Osteoblast (primary cell): ENCODE measurements at regions not wholly inside any gene's neighbourhood (a gene's known extent, or its start where the extent isn't known, plus 50 kb on each side); places are given as distances from the start of the nearest gene placed in this dataset.

ENCODE experiments used
- DNase-seq: peaks from one replicate; pipeline ENCODE4 v3.0.0; 2011; ENCODE audit warnings: low spot score, mixed read lengths; ENCODE audit not compliant: insufficient read length; ENCODE audit errors: missing footprints
- H2AFZ ChIP-seq: 2 replicates; pipeline ENCODE4 v1.6.0; 2011; ENCODE audit warnings: mild to moderate bottlenecking, low read length
- H3K27ac ChIP-seq: 2 replicates; pipeline ENCODE4 v1.5.1; 2011; ENCODE audit warnings: mild to moderate bottlenecking, low read depth, low read length, moderate library complexity
- H3K27me3 ChIP-seq: 2 replicates; pipeline ENCODE4 v1.6.0; 2012; ENCODE audit warnings: mild to moderate bottlenecking, control low read depth, inconsistent platforms, low read length, moderate library complexity; ENCODE audit not compliant: insufficient read depth
- H3K36me3 ChIP-seq: 2 replicates; pipeline ENCODE4 v1.5.1; 2011; ENCODE audit warnings: mild to moderate bottlenecking, low read length, control low read depth, moderate library complexity; ENCODE audit not compliant: insufficient read depth
- H3K4me1 ChIP-seq: 2 replicates; pipeline ENCODE4 v1.5.1; 2011; ENCODE audit warnings: mild to moderate bottlenecking, low read length, control low read depth, moderate library complexity; ENCODE audit not compliant: insufficient read depth
- H3K4me2 ChIP-seq: 2 replicates; pipeline ENCODE4 v1.6.0; 2011; ENCODE audit warnings: mild to moderate bottlenecking, low read length; ENCODE audit not compliant: insufficient read depth
- H3K4me3 ChIP-seq: fragments of 200-600 bp; sonication (generic); 3 replicates; pipeline ENCODE4 v1.5.1; 2012; ENCODE audit warnings: mild to moderate bottlenecking, low read length, inconsistent platforms; ENCODE audit not compliant: insufficient read depth
- H3K79me2 ChIP-seq: 2 replicates; pipeline ENCODE4 v1.6.0; 2012; ENCODE audit warnings: mild to moderate bottlenecking, low read length, control low read depth, inconsistent platforms; ENCODE audit not compliant: insufficient read depth
- H3K9me3 ChIP-seq: 2 replicates; pipeline ENCODE4 v1.5.1; 2011; ENCODE audit warnings: low read depth, low read length, control low read depth
- H4K20me1 ChIP-seq: 2 replicates; pipeline ENCODE4 v1.6.0; 2012; ENCODE audit warnings: mild to moderate bottlenecking, low read length, control low read depth; ENCODE audit not compliant: insufficient read depth
- CTCF ChIP-seq: IDR thresholded peaks from 2 replicates; pipeline ENCODE4 v1.5.1; 2011; ENCODE audit warnings: mild to moderate bottlenecking, low read depth, low read length, moderate library complexity; ENCODE audit errors: extremely low read depth

- no peaks in the 10 kb centered on the region for H3K79me2 ChIP-seq
- no peak overlapping the region for H3K27ac ChIP-seq
- no peak overlapping the region for H3K4me2 ChIP-seq
- no peaks in the 10 kb centered on the region for H3K4me1 ChIP-seq
- H2AFZ ChIP-seq: no peak overlapping the region
- H3K9me3 ChIP-seq: no peaks in the 10 kb centered on the region
- no peaks in the 10 kb centered on the region for H3K27me3 ChIP-seq
- no peak for DNase-seq
- H3K4me3 ChIP-seq: no peak overlapping the region
- H4K20me1 ChIP-seq: no peaks in the 10 kb centered on the region
- H3K36me3 ChIP-seq: no peaks in the 10 kb centered on the region
- no peak for TF ChIP-seq CTCF
These were observed 545.6 kb downstream of the QKI start for GRCh38 chr6:163960128-163960527.

- H3K36me3 ChIP-seq: no peaks in the 10 kb centered on the region
- no peak for DNase-seq
- no peaks in the 10 kb centered on the region for H3K27me3 ChIP-seq
- H3K79me2 ChIP-seq: no peaks in the 10 kb centered on the region
- no peak overlapping the region for H2AFZ ChIP-seq
- H3K27ac ChIP-seq: no peak overlapping the region
- H3K4me2 ChIP-seq: no peak overlapping the region
- no peaks in the 10 kb centered on the region for H3K4me1 ChIP-seq
- no peak for TF ChIP-seq CTCF
- no peak overlapping the region for H3K4me3 ChIP-seq
- H3K9me3 ChIP-seq: no peaks in the 10 kb centered on the region
- no peaks in the 10 kb centered on the region for H4K20me1 ChIP-seq
These were observed 544.1 kb downstream of the QKI start for GRCh38 chr6:163958646-163959045.

GRCh38 chr6:163956571-163957407, 542.3 kb downstream of the QKI start:
- no peaks in the 10 kb centered on the region for H3K9me3 ChIP-seq
- peak; percentile 92 for TF ChIP-seq CTCF
- no peaks in the 10 kb centered on the region for H3K36me3 ChIP-seq
- no peaks in the 10 kb centered on the region for H3K27me3 ChIP-seq
- H3K4me1 ChIP-seq: no peaks in the 10 kb centered on the region
- peak overlapping the region; percentile 18 for H3K4me3 ChIP-seq
- no peaks in the 10 kb centered on the region for H3K79me2 ChIP-seq
- no peak overlapping the region for H3K27ac ChIP-seq
- peak; percentile 92 for DNase-seq
- no peak overlapping the region for H2AFZ ChIP-seq
- H3K4me2 ChIP-seq: peak overlapping the region; percentile 50
- H4K20me1 ChIP-seq: no peaks in the 10 kb centered on the region

GRCh38 chr6:163955756-163956155, 541.2 kb downstream of the QKI start:
- no peaks in the 10 kb centered on the region for H3K27me3 ChIP-seq
- no peak overlapping the region for H3K4me2 ChIP-seq
- no peak overlapping the region for H2AFZ ChIP-seq
- no peaks in the 10 kb centered on the region for H3K4me1 ChIP-seq
- H3K36me3 ChIP-seq: no peaks in the 10 kb centered on the region
- no peak for TF ChIP-seq CTCF
- no peak overlapping the region for H3K27ac ChIP-seq
- no peaks in the 10 kb centered on the region for H3K79me2 ChIP-seq
- no peak for DNase-seq
- no peaks in the 10 kb centered on the region for H3K9me3 ChIP-seq
- no peak overlapping the region for H3K4me3 ChIP-seq
- no peaks in the 10 kb centered on the region for H4K20me1 ChIP-seq
